Right lung (tissue), 2 donors: ENCODE measurements at regions not wholly inside any gene's neighbourhood (a gene's known extent, or its start where the extent isn't known, plus 50 kb on each side); places are given as distances from the start of the nearest gene placed in this dataset.
"Not testable (repeated sequence)": the region's sequence is repeated elsewhere in the genome, so short reads cannot be mapped to it uniquely, and the experiment has no call there.

Source experiments
- DNase-seq, 2 donors: peaks; one replicate each; pipeline ENCODE4 v3.0.0-alpha.2; 2013

GRCh38 chr3:75583116-75583515 is 81.0 kb upstream of the FRG2C start:
- DNase-seq, result not testable (repeated sequence)

GRCh38 chr3:75587695-75588094 is 76.4 kb upstream of the FRG2C start:
- not testable (repeated sequence) for DNase-seq

DNA sequence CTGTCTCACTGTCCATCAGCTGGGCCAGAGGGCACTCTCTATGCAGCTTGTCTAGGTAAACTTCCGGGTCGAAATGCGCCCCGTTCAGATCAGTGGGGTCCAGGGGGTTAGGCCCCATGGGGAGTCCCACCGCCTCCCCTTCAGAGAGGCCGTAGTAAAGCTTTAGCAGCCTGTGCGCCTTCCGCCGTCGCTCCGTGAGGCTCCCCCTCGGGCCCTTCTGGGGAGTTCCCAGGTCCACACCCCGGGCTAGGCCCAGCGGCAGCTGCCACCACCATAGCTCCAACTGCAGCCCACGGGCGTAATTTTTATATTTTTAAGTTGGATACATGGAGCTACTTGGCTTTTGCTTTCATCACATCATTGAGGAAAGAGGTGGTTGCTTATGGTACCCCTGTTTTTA is 73.7 kb upstream of the FRG2C start:
- not testable (repeated sequence) for DNase-seq

GRCh38 chr3:75604286-75604934 is 59.7 kb upstream of the FRG2C start:
- not testable (repeated sequence) for DNase-seq

GRCh38 chr3:75607996-75608395 is 56.1 kb upstream of the FRG2C start:
- not testable (repeated sequence) for DNase-seq

DNA sequence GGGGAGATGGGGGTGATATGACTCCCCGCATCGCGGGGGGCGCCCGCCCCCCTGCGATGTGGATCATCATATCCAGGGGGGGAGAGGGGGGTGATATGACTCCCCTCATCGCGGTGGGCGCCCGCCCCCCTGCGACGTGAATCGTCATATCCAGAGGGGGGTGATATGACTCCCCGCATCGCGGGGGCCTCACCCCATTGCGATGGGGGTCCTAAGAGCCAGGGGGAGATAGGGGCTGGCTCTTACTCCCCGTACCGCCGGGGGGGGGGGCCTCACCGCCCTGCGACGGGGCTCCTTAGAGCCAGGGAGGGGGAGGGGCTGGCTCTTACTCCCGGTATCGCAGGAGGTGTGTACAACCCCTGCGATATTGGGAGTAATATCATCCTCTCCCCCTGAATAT is 54.5 kb upstream of the FRG2C start:
- not testable (repeated sequence) for DNase-seq

DNA sequence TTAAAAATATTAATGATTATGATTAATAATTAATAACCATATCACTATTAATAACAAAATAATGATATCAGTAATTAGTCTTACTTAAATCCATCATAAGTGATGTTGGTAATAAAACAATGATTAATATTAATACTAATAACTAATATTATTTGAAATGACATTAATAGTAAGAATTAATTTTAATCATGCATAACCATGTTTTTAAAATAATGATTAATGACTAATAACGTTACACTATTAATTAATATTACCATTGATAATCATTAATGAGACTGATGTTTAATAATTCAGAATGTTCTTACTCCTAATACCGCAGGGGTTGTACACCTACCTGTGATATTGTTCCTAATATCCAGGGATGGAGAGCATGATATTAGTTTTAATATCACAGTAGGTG is 53.4 kb upstream of the FRG2C start:
- DNase-seq, result no peak

DNA sequence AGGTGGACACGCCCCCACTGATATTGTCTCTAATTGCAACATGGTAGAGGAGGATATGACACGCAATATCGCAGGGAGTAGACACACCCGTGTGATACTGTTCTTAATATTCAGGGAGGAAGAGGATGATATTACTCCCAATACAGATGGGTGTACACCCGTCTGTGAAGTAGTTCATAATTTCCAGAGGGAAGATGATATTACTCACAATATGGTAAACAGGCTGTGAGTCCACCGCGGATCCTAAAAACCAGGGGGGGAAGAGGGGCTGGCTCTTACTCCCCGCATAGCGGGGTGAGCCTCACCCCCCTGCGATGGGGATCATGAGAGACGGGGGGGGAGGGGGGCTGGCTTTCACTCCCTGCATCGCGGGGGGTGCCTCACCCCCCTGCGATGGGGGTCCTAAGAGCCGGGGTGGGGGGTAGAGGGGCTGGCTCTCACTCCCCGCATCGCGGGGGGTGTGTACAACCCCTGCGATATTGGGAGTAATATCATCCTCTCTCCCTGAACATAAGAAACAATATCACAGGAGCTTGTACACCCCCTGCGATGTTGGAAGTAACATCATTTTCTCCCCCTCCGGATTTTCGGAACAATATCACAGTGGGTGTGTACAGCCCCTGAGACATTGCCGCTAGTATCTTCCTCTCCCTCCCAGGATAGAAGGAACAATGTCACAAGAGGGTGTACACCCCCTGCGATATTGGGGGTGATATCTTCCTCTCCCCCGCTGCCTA is 52.2 kb upstream of the FRG2C start:
- not testable (repeated sequence) for DNase-seq
